ENCODE measurements at regions not wholly inside any gene's neighbourhood (a gene's known extent, or its start where the extent isn't known, plus 50 kb on each side); places are given as distances from the start of the nearest gene placed in this dataset.

DNA sequence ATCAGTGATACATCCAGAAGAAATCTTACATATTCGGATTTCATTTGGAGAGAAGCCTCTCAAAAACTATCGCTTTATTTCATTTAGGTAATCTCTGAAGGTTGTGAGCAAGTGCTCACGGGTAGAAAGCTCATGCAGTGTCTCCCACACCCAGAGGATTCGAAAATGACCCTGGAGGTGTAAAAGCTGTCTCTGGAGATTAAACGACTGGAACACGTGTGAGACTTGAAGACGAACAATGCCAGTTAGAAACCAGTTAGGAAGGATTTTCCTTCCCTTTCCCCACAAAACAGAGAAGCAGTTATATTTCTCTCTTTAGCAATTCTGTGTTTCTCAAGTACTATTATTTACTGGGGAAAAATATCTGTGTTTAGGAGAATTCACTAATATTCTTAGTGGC is 92.5 kb upstream of the CD55 start:
- TF ChIP-seq, protein P1, sequence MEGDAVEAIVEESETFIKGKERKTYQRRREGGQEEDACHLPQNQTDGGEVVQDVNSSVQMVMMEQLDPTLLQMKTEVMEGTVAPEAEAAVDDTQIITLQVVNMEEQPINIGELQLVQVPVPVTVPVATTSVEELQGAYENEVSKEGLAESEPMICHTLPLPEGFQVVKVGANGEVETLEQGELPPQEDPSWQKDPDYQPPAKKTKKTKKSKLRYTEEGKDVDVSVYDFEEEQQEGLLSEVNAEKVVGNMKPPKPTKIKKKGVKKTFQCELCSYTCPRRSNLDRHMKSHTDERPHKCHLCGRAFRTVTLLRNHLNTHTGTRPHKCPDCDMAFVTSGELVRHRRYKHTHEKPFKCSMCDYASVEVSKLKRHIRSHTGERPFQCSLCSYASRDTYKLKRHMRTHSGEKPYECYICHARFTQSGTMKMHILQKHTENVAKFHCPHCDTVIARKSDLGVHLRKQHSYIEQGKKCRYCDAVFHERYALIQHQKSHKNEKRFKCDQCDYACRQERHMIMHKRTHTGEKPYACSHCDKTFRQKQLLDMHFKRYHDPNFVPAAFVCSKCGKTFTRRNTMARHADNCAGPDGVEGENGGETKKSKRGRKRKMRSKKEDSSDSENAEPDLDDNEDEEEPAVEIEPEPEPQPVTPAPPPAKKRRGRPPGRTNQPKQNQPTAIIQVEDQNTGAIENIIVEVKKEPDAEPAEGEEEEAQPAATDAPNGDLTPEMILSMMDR (IDR thresholded peaks at IDR 0.05) = no peak
- no peak for TF ChIP-seq POLR2A (IDR thresholded peaks at IDR 0.05)
